ENCODE measurements at regions not wholly inside any gene's neighbourhood (a gene's known extent, or its start where the extent isn't known, plus 50 kb on each side); places are given as distances from the start of the nearest gene placed in this dataset.

GRCh38 chr4:3845744-3846429 lies 79.7 kb downstream of the ADRA2C start:
- H3K27me3 Mint-ChIP-seq (ENCODE audit: low read depth, unreplicated experiment): peaks cover 57% of the 10 kb centered on the region
- no peak overlapping the region for H3K4me2 ChIP-seq (ENCODE audit: low read length)
- peaks cover 4% of the 10 kb centered on the region for H3K27me3 ChIP-seq (ENCODE audit: insufficient read depth, low read length)
- H3K27ac ChIP-seq (ENCODE audit: low read depth, low read length): no peak overlapping the region
- no peaks in the 10 kb centered on the region for H3K36me3 Mint-ChIP-seq (ENCODE audit: low read depth, unreplicated experiment)
- H3K4me1 ChIP-seq (ENCODE audit: insufficient read depth, low read length): no peaks in the 10 kb centered on the region
- FAIRE-seq (no peak), DNase-seq (ENCODE audit: low read depth) (no peak)
- no peaks in the 10 kb centered on the region for H3K36me3 ChIP-seq (ENCODE audit: insufficient read depth, low read length)
- H3K4me1 Mint-ChIP-seq (ENCODE audit: low read depth, unreplicated experiment): no peaks in the 10 kb centered on the region
- H3K9me3 ChIP-seq (ENCODE audit: insufficient read depth, low read depth, low read length): no peaks in the 10 kb centered on the region
- H2AFZ ChIP-seq (ENCODE audit: low read depth, low read length): no peak overlapping the region
- H3K9me3 Mint-ChIP-seq (ENCODE audit: unreplicated experiment): peaks cover 16% of the 10 kb centered on the region
- no peaks in the 10 kb centered on the region for H4K20me1 ChIP-seq (ENCODE audit: insufficient read depth, low read length)
- H3K4me3 ChIP-seq (ENCODE audit: insufficient read depth, low read depth, low read length): no peak overlapping the region
- no peak for TF ChIP-seq EZH2 (IDR thresholded peaks at IDR 0.05; ENCODE audit: insufficient read depth, low read length)
- TF ChIP-seq CTCF (IDR thresholded peaks at IDR 0.05; ENCODE audit: insufficient read depth, low read depth, low read length): no peak
- no peak overlapping the region for H3K9ac ChIP-seq (ENCODE audit: low read length)
- no peaks in the 10 kb centered on the region for H3K79me2 ChIP-seq (ENCODE audit: insufficient read depth, low read length)
- H3K4me3 Mint-ChIP-seq (ENCODE audit: unreplicated experiment): no peak overlapping the region
- H3K27ac Mint-ChIP-seq (ENCODE audit: unreplicated experiment): no peak overlapping the region

- no peak for FAIRE-seq
- peaks cover 55% of the 10 kb centered on the region for H3K27me3 Mint-ChIP-seq (ENCODE audit: low read depth, unreplicated experiment)
Measured at GRCh38 chr4:3847211-3847940, 81.2 kb downstream of the ADRA2C start.

More at GRCh38 chr4:3847211-3847940, 81.2 kb downstream of the ADRA2C start:
- Histone ChIP-seq H3K9me3 (ENCODE audit: insufficient read depth, low read depth, low read length) (no peaks in the 10 kb centered on the region), H4K20me1 (ENCODE audit: insufficient read depth, low read length) (no peaks in the 10 kb centered on the region), H3K27me3 (ENCODE audit: insufficient read depth, low read length) (peaks cover 4% of the 10 kb centered on the region), H3K79me2 (ENCODE audit: insufficient read depth, low read length) (no peaks in the 10 kb centered on the region), H3K4me1 (ENCODE audit: insufficient read depth, low read length) (no peaks in the 10 kb centered on the region), H3K4me2 (ENCODE audit: low read length) (no peak overlapping the region), H3K4me3 (ENCODE audit: insufficient read depth, low read depth, low read length) (no peak overlapping the region), H3K27ac (ENCODE audit: low read depth, low read length) (no peak overlapping the region), H3K9ac (ENCODE audit: low read length) (no peak overlapping the region), H3K36me3 (ENCODE audit: insufficient read depth, low read length) (no peaks in the 10 kb centered on the region), H2AFZ (ENCODE audit: low read depth, low read length) (no peak overlapping the region)
- no peak for TF ChIP-seq CTCF (IDR thresholded peaks at IDR 0.05; ENCODE audit: insufficient read depth, low read depth, low read length)
- no peak for TF ChIP-seq EZH2 (IDR thresholded peaks at IDR 0.05; ENCODE audit: insufficient read depth, low read length)
- Mint-ChIP-seq H3K9me3 (ENCODE audit: unreplicated experiment) (peaks cover 16% of the 10 kb centered on the region), H3K36me3 (ENCODE audit: low read depth, unreplicated experiment) (no peaks in the 10 kb centered on the region), H3K4me3 (ENCODE audit: unreplicated experiment) (no peak overlapping the region), H3K27ac (ENCODE audit: unreplicated experiment) (no peak overlapping the region), H3K4me1 (ENCODE audit: low read depth, unreplicated experiment) (no peaks in the 10 kb centered on the region)
- no peak for DNase-seq (ENCODE audit: low read depth)
